Fibroblast of gingiva (primary cell): ENCODE measurements at regions not wholly inside any gene's neighbourhood (a gene's known extent, or its start where the extent isn't known, plus 50 kb on each side); places are given as distances from the start of the nearest gene placed in this dataset.

ENCODE experiments used
- DNase-seq: peaks from one replicate; pipeline ENCODE4 v3.0.0-alpha.2; 2011; ENCODE audit warnings: low read depth

DNA sequence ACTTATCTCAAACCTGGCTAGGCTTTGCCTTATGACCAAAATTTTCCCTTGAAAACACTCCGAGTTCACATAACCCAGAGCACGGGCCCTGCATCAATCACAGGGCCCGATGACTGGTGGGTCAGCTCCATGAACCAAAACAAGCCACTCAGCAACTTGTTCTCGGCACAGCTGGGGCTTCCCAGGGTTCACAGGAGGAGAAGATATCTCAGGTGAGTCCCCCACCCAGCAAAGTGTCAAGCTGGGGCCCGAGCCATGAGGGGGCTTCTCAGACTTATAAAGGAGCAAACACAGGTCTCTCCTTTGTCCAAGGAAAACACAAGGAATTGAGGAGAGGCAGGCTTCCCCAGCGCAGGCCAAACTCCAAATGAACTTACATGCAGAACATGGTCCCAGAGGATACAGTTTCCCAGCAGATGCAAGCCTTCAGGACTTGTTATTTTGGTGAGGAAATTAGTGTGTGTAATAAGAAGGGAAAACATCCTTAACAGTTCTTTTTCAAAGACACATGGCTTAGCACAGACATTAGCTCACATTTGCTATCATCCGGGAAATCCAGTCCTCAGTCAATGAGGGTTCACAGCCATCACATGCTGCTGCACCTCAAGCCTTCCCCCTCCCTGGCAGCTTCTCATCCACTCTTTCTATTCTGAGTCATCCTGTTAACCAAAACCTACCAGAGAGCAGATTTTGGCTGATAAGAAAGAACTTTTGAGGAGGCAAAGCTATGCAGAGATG is 98.1 kb upstream of the NFIA start:
- DNase-seq = peak; percentile 14

DNA sequence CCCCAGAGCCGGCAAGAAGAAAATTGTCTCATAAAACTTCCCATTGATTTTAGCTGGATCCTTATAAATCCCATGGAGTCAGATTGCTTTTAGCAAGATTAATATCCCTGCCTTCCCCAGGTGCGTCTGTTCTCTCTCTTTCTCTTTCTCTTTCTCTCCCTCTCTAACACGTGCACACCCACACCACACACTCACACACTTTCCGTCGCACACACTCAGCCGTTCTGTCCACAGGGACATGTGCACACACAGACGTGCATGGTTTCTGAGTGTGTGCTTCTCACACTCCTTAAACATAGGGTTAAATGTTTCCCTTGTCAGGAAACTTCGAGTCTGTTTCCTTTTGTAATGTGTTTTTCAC is 98.7 kb upstream of the NFIA start:
- DNase-seq = no peak

DNA sequence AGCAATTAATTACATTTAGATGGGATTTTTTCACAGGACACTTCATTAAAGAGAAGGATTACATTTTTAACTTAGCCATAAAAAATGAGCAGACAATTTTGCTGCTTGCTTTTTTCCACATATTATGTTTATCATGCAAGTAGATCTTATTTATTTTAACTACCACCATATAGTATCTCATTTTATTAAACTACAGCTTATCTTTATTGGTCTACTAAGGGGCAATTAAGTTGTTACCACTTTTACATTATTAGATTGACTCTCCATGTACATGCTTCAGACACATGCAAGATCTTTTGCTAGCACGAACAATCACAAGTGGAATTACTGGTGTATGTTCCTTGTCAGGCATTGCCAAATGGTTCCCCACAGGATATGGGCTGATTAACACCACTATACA is 99.8 kb upstream of the NFIA start:
- DNase-seq = no peak

DNA sequence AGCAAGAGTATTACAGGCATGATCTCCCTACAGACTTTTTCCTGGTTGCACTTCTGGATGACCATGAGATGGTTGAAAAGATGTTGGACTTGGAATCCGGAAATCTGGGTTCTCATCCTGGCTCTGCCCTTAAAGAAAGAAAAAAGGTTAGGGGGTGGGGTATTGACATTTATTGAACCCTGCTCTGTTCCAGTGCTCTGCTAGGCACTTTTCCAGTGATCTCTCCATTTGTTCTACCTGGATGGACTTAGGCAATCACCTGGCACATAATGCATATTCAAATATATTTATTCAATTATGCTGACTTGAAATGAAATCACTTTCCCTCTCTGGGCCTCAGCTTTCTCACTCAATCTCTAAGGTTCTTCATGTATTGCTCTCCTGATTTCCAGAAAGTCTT is 101.0 kb upstream of the NFIA start:
- no peak for DNase-seq

DNA sequence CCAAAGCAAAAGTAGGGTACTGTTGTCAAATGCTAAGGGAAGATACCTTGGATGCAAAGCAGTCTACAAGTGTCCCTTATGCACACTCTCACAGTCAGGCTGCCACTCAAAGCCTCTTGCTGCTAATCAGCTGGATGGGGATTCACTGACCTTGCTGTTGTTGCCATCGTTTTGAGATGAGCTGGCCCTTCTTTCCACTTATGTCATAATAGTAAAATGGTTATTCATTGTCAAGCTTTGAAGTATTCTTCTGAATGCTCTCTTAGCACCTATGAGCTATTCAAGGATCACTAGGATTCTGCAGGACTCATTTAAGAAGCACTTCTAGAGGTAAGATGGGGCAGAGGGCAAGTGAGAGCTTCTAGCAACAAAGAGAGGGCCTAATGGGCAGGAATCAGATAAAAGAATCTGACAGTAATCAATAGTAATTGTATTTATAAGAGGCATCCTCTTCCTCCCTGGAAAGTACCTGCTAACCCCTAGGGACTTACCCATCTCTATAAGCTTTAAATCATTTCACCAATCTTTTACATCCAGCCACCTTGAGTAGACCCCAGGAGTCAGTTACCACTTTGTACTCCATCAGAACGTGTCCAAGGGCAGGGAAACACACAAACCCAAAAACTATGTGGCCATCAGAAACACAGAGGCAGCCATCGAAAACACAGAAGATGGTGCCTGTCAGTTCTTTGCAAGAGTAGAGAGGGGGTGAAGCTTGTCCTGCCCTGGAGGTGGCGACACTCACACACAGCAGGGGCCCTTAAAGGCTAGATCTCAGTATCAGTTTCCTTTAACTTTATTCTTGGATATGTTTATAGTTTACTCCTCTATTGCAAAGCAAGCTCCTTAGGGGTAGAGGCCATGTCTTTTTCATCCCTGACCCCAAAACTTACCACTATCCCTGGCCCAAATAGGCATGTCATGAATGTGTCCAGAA is 103.7 kb upstream of the NFIA start:
- DNase-seq = peak; percentile 52

DNA sequence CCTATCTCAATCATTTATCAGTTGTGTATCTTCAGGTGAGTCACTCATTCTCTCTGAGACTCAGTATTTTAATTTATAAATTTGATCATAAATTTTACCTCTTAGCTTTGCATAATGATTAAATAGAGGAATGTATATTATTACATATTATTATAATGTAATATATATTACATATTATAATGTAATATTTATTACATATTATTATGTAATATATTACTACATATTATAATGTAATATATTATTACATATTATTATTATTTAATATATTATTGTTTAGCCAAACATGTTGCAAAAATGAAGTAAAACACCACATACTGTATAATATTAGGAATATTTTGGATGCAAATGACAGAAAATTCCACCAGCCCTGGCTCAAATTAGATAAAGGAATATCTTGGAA is 104.7 kb upstream of the NFIA start:
- DNase-seq = no peak

DNA sequence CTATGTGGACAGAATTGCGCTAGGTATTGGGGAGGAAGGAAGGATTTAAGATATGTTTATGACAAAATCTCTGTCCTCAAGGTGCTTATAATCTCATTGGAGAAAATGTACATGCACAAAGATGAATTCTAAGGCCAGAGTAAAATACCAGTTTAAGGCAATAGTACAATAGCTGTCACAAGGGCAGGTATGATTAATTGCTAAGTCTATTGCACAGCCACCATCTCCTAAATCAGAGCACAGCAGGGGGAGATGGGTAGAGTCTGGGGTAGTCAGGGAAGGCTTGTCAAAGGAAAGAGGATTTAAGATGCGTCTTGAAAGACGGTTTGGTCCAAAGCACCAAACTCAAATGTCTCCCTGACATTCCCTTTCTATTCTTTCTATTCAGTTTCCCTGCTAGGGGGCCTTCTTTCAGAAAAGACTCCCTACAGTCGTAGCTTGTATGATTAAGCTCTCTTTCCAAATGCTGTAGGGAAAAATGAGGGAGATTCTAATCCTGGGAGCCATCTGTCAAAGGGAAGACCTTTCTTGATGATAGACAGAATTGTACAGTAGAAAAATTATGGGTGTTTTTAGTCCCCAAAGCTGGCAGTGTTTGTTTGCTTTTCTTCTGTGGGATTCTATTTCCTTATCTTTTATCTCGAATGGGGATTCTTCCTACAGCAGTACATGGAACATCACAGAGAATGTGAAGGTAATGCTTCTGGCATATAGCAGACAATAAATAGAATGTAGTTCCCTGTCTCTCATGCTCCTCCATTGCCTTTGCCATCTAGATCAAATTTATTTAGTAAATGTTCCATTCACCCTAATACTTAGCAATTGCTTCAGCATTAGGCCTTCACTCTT is 107.6 kb upstream of the NFIA start:
- no peak for DNase-seq

DNA sequence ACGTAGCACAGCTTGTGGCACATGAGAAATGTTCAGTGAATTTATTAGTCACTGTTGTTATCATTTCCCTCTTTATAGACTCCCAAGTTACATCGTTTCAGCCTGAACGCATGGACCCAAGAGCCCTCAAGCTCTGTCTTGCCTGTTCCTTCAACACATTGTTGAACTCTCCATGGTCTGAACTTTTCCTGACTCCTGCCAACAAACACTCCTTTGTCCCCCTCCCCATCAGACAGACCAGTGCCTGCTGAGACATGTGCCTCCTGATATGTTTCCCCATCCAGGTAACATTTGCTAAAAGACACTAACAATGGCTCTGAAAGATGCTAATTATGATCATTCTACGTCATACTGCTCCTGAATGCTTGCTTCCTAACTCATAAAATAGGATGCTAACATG is 108.7 kb upstream of the NFIA start:
- DNase-seq = no peak

DNA sequence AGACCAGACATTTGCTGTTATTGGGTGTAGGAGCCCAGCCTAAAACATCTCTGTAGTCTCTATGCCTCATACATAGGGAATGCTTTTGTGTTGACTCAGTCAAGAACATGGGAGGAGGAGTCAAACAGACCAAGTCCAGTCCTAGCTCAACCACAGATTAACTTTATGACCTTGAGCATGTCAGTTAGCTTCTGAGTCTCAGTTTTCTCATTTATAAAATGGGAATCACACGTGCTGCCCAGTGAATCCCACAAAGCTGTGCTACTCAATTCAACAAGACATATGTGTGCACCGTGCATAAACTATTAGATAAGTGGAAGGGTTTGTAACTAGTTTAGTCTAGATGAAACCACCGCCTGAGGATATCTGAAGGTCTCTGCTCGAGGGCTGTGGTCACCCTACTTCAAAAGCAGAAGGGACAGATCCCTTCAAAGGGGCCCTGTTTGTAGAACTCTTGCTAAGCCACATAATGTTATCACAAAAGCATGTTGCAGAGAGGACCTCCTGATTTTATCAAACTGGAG is 109.5 kb upstream of the NFIA start:
- DNase-seq = peak; percentile 47

DNA sequence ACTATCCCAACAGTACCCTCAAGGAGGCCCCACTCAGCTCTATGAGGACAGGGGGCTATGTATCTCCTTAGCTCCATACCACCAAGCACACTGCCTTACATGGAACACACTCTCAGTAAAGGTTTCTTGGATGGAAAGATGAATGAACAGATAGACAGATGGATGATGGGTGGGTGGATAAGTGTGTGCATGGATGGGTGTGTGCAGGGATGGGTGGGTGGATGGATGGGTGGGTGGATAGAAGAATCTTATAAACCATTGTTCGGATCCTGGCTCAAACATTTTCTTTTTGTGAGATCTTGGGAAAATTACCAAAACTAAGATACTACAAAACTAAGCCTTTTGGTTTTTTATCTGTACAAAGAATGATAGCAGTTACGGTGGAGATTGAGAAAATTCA is 111.0 kb upstream of the NFIA start:
- DNase-seq = no peak

DNA sequence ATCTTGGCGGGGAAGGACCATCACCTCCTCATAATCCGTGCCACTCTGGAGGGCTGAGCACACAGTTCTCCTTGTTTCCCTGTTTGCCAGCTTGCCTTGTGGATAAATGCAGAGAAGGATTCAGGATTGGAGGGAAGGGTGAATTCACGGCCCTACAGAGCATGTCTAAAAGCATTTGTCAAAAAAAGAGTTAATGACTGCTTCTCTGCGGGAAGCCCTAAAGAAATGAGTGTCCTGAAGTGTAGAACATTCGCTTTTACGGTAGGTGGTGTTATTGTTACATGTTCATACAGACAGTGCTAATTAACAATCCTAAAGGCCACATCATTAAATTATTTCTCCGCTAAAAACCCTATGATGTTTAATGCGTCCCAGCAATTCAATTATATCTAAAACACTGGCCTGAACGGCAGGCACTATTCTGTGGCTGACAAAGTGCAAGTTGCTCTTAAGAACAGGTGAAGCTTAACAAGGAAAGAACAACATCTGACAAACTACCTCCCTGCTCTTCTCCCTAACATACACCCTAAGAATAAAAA is 112.3 kb upstream of the NFIA start:
- peak; percentile 32 for DNase-seq

DNA sequence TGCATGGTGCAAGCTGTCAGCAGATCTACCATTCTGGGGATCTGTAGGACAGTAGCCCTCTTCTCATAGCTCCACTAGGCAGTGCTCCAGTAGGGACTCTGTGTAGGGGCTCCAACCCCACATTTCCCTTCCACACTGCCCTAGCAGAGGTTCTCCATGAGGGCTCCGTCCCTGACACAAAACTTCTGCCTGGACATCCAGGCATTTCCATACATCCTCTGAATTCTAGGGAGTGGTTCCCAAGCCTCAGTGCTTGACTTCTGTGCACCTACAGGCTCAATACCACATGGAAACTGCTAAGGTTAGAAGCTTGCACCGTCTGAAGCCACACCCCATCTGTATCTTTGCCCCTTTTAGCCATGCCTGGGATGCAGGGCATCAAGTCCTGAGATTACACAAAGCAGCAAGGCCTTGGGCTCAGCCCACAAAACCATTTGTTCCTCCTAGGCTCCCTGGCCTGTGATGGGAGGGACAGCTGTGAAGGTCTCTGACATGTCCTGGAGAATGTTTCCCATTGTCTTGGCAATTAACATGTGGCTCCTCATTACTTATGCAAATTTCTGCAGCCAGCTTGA is 117.0 kb upstream of the NFIA start:
- DNase-seq = no peak

DNA sequence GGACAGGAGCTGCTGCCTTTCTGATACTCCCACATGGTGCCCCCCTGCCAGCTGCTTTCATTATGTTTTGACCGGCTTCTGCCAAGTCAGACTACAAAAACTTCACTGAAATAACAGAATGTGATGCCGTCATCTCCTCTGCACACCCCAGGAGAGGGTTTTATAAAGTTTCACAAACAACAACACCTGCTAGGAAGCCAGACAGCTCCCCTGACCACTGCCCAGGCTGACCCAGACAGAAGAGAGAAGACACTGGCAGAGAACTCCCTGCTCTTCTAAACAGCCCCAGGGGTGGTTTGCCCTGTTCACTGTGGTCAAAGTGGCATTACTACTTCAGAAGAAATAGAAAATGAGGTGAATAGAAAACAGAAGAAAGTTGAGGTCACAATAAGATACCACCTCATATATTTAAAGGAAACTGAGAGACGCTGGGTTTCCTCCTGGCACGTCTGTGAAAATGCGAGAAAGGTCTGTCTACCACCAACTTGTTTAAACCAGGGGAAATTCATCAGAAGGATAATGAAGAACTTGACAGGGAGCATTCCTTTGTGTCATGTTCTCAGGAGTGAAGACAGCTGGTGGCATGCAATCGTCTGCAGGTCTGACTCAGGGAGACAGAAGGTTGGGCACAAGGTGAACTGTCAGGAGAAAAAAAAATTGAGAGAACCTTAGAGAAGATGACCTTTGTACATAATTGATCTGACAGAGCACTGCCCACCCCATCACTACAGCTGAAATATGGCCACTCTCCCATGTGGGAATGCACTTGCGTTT is 119.0 kb upstream of the NFIA start:
- no peak for DNase-seq

DNA sequence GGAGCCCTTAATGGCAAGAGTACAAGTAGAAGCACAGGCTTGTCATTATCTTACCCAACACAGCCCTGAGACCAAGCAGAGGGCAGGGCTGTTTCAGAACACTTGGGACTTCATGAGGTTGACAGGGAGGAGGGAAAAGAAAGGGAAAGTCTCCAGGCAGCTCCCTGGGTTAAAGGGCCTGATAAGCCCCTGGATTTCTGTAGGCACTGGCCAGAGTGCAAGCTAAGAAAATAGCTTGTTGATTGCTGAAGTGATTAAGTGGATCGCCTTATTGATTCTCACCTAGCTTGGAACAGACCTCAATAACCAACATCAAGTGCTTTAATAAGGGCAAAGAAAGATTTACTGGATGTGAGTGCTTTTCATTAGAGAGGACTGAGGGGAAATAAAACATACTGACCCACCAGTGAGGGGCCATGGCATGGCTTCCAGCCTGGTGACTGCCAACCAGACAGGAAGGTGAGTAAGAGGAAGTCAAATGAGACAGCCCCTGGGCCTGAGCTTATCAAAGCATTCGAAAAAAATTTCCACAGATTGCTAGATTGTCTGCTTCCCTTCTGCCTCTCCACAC is 121.4 kb upstream of the NFIA start:
- DNase-seq = no peak

DNA sequence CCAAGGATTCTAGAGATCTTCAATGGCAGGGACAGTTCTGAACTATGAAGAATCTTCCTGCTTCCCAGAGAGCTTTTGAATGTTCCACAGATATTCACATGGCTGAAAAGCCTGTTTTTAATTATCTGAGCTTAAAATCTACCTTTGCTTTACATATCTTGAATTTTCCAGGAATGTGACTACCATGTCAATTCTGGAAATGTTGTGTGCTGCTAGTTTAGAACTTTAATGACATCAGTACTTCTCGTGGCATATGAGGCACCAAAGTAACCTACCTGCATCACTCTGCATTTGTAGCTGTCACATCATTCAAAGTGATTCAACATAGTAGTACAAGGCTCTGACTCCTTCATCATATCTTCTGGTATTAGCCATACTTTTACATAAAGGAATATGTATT is 122.7 kb upstream of the NFIA start:
- DNase-seq = no peak

DNA sequence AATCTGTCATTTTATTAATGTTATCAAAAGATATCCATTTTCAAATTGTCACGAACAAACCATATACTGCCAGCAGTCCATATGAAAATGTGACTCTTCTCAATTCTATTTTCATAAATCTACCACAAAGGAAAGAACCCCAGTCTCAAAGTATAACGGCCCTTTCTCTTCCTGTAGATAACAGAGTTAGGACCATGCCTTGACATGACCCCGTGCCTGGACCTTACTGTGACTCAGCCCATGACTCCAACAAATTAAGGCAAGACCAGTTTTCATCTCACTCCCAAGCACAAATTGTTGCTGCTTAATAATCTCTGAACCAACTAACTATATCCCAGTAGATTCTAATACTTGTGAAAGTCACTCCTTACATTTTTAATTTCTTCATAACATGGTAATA is 124.4 kb upstream of the NFIA start:
- no peak for DNase-seq

DNA sequence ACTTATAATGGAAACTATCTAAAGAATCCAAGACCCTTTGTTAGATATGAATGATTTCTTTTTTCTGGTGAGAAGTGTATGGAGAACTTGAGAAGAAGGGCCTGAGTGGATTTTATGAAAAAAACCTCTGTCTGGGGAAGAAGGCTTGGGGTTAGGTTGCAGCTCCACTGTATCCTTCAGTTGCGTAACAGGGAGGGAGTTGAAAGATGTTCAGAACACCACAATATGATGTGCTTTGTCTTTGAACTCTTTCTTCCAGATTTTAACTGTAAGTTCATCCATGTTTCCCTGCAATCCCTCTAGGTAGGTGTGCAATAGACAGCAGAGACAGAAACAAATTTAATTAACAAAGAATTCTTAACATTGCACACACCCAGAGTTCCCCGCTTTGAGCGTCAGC is 125.8 kb upstream of the NFIA start:
- no peak for DNase-seq

DNA sequence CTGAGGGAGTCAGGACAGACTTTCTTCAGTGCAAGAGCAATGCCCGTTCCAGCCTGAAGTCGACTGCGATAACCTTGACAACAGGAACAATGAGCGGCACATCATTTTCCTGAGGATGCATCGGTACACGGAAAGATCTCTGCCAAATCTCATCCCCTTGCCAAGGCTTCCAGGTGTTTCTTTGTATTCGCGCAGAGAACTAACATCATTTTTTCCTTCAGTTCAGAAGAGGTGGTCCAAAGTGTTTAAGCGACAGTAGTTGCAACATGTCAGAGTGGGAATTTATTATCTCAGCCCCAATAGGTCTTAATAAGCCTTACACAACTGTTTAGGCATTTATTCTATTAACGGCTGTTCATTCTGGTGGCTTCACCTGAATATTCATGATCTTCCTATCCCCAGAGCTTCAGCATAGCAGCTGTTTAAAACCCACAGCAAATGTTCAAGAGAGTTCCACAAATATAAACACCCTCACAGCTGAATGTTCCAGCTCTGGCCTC is 129.7 kb upstream of the NFIA start:
- DNase-seq = no peak

DNA sequence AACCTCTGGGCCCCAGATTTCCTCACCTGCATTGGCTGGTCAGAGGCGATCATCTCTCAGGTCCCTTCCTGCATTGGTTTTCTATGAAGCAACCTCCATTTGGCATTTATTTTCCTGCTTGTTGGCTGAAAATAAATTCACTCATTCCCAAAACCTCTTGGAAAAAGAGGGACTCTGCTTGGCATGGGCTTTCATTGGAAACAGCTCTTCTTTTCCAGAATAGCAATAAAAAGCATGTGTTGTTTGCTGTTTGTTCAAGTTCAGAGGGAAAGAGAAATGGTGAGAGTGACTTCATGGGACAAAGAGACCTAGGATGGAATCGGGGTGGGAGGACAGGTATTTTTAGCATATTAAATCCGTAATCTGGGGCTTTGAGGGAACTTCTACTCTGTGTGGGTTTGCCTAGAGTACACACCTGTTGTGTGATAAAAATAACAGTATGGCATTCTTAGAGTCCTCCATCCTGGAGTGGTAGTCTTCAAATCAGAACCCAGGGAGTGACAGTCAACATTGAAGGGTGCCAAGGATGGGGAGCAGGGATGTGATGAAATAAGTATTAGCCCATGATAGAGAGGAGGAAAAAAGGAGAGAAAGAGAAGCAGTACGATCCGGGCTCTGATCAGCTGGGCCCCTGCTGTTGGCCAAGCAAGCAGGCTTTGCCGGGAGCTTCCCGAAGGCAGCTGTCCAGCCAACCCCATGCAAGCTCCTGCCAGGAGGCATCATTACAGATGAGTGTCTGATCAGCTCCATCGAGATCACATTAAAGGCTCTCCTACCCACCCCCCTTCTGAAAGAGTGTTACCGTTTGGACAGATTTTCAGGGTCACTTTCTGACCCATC is 131.9 kb upstream of the NFIA start:
- no peak for DNase-seq

DNA sequence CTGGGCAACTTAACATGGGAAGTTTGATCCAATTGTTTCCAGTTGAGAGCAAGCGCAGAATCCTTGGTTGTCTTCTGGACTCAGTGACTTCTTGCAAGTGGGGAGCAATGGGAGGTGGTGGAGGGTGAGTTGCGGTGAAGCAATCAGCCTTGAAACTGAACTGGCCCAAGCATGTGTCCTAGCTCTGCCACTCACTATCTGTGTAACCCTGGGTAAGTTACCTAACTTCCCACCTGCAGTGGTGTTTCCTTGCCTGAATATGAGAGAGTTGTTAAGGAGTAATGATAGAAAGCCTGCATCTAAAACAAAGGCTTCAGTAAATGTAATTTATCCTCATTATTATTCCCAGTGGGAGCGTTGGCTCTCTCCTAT is 132.5 kb upstream of the NFIA start:
- no peak for DNase-seq
